ENCODE measurements at regions not wholly inside any gene's neighbourhood (a gene's known extent, or its start where the extent isn't known, plus 50 kb on each side); places are given as distances from the start of the nearest gene placed in this dataset.
"Not testable (repeated sequence)": the region's sequence is repeated elsewhere in the genome, so short reads cannot be mapped to it uniquely, and the experiment has no call there.

GRCh38 chr9:39567396-39567795 is 211.9 kb downstream of the SPATA31A1 start:
- not testable (repeated sequence) for DNase-seq

DNA sequence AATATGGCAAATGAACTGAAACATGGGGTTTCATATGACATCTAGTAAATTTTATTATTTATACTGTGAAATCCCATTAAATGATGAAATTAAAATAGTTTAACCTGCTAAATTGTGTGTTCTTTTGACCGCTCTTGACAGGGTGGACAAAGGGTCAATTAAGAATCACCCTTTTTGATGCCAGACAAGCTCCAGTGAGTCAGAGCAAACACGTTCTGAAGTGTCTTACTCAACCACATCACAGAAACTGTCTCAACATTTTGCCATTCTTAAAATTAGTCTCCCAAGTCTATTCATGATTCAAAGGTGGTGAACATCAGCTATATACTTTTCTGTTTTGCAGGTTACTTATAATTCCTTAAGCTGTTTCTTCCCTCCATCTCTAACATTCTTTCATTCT is 213.4 kb downstream of the SPATA31A1 start:
- DNase-seq: not testable (repeated sequence)

DNA sequence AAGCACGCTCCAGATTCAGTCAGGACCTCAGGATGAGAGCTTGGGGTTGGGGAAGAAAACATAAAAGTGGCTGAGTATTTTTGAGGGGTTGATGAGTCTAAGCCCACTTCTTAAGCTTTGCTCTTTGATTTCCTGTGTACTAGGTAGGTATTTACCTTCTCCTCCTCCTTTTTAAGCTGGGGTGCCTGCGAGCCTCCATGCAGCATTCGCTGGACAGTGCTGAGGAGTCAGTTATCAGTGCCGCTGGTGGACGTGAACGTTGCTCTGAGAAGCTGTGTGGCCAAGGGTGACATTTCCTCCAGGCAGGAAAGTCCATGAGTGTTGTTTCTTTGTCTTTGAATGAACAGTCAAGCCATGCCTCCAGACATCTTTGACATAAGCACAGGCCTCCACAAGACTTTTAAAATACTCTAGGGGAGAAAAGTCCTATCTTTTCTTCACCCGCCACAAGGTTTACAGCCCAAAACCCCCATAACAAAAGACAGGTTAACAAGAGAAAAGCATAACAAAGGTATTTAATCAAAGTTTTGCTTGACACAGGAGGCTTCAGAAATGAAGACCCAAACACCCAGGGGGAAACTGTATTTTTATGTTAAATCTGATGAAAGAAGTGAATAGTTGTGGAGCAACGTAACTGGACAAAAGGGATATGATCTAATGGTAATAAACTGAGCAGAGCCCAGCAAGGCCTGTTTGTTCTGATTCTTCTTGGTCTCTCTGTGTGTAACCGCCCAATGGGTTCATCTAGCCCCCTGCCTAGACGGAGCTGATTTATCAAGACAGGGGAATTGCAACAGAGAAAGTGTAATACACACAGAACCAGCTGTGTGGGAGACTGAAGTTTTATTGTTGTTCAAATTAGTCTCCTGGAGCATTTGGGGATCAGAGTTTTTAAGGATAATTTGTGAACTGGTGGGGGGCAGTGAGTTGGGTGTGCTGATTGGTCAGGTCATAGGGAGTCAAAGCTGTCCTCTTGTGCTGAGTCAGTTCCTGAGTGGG is 217.9 kb downstream of the SPATA31A1 start:
- DNase-seq: not testable (repeated sequence)

- not testable (repeated sequence) for DNase-seq
Measured at GRCh38 chr9:39579000-39579399, 223.5 kb downstream of the SPATA31A1 start.

DNA sequence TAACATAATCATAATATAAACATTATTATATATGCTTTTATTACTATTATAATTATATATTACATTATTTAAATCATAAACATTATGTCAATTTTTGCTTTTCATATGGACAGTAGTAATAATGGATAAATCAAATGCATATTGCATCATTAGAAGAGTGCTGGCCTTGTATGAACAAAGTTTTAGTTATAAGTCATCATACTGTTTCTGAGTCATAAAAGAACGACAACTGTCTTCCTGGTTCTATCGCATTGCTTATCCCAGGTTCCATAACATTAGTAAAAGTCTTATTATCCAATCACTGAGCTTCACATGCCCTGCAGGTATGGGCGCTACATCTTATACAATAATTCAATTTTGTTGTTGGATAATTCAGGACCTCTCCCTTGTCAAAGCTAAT is 225.8 kb downstream of the SPATA31A1 start:
- not testable (repeated sequence) for DNase-seq

DNA sequence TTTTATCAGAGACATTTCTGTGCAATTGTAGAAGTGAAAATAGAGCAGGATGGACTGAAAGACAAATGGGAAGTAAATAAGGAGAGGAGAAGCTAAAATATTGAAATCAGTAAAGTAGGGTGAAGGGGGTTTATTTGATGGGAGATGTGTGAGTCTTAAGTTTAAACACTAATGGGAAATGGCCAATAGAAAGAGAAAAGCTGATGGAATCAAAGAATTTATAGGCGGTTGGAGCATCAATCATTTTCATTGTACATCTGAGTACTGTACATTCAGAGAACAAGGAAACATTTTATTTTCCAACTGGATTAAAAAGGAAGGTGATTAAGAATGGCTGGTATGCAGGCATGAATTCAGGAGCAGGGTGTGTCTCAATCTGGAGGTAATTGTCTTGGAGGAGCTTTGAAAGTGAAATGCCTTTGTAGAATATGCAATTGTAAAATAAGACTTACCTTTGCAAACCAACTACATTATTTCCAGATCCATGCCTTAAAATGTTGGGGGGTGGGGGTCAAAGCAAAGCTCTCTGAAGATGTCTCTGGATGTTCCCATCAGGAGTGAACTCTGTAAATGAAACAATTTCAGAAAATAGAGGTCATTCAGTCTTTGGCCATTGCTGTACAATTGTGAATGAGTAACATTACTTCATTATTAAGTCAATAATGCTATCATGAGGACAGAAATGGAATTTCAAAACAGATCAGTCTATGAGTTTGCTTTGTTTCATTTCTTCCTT is 227.4 kb downstream of the SPATA31A1 start:
- DNase-seq: not testable (repeated sequence)

DNA sequence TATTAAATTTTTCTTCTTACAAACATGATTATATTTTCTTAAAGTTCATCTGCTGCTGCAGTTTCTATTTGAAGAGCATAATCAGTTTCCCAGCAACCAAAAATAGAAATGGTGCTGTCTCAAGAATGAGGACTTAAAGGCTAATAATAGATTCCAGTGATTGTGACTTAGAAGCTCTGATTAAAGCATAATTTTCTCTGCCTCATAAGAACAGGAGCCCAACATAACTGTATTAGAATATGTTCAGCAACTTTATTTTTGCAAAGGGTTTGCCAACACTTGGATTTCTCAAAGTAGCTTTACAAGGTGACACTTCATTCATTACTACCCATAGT is 227.9 kb downstream of the SPATA31A1 start:
- DNase-seq: not testable (repeated sequence)

GRCh38 chr9:39585233-39585632 is 229.8 kb downstream of the SPATA31A1 start:
- DNase-seq: not testable (repeated sequence)

DNA sequence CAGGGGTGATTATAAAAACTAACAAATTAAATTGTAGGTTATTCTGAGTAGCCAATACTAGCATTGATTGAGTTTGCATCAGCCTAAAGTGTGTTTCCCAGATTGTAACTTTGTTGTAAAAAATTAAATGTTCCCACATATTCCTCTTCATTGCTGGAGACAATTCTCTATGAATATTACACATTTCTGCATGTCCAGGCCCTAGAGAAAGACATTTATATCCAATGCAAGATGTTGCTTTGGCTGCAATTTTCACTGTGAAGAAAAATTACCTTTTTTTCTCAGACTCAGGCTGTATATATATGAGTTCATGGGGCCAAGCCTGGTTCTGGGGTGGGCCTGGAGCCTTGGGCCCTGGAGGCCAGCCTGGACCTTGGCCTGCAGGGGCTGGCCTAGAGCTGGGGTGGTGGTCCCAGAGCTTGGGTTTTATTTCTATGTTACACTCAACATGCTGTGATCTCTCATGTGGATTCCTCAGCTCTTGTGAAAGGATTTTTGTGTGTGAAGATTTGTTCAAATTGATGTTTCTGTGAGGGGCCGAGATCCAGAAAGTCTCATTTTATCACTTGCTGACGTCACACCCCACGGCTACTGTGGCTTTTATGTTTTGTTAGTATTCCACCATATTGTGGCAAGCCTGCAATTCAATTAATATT is 232.5 kb downstream of the SPATA31A1 start:
- no peak for DNase-seq

DNA sequence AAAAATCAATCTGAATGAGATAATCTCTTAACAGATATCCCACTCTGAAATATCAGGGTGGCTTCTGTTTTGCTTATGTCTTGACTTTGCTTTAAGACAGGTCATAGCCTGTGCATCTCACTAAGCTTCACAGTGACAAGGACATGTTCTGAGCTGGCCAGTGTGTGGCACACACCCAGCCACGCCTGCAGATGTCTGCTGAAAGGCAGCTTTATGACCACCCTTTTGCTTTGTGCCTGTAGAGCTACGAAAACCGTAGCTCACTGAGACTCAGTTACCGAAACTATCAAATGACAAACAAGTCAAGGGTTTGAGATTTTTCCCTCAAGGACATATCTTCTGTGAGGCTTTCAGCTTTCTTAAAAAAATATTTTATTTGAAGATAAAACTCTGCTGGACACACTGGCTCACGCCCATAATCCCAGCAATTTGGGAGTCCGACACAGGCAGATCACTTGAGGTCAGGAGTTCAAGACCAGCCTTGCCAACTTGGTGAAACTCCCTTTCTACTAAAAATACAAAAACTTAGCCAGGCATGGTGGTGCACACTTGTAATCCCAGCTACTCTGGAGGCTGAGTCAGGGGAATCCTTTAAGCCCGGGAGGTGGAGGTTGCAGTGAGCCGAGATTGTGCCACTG is 233.2 kb downstream of the SPATA31A1 start:
- DNase-seq: no peak

- DNase-seq: not testable (repeated sequence)
Measured at GRCh38 chr9:39604089-39604488, 248.6 kb downstream of the SPATA31A1 start.

GRCh38 chr9:39611449-39612231 is 256.2 kb downstream of the SPATA31A1 start:
- DNase-seq: not testable (repeated sequence)

- not testable (repeated sequence) for DNase-seq
Measured at GRCh38 chr9:39616480-39616879, 261.0 kb downstream of the SPATA31A1 start.

DNA sequence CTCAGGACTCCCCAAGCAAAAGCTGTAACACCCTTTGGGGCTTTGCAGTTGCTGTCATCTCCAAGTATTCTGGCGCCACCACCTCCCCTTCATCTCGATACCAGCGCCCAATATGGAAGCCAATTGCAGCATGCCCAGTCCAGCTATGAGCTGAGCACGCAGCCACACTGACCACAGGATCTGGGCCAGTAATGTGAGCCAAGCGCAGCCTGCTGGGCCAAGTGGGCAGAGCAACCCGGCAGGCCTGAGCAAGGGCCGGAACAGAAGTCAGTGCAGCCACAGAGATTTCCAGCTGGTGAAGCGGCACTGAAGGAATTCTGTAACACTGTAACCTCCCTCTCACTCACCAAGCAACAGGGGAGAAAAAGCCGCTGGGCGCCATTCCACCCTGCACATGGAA is 268.6 kb downstream of the SPATA31A1 start:
- not testable (repeated sequence) for DNase-seq

DNA sequence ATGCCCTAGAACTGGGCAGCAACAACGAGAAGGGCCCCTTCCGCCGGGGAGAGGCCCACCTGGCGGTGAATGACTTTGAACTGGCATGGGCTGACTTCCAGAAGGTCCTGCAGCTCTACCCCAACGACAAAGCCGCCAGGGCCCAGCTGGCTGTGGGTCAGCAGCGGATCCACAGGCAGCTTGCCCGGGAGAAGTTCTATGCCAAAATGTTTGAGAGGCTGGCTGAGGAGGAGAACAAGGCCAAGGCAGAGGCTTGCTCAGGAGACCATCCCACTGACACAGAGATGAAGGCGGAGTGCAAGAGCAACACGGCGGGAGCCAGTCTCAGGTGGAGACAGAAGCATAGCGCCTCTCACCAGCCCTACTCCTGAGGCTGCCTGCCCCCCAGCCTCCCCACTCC is 276.6 kb downstream of the SPATA31A1 start:
- DNase-seq: not testable (repeated sequence)

GRCh38 chr9:39649029-39649428 is 293.6 kb downstream of the SPATA31A1 start:
- DNase-seq: not testable (repeated sequence)

DNA sequence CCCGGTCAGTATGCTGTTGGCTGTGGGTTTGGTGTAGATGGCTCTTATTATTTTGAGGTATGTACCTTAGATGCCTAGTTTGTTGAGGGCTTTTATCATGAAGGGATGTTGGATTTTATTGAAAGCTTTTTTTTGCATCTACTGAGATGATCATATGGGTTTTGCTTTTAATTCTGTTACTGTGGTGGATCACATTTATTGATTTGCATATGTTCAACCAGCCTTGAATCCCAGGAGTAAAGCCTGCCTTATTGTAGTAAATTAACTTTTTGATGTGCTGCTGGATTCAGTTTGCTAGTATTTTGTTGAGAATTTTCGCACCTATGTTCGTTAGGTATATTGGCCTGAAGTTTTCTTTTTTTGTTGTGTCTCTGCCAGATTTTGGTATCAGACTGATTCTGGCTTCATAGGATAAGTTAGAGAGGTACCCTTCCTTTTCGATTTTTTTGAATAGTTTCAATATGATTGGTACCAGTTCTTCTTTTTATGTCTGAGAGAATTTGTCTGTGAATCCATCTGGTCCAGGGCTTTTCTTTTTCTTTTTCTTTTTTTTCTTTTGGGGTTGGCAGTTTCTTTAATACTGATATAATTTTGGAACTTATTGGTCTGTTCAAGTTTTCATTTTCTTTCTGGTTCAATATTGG is 301.6 kb downstream of the SPATA31A1 start:
- DNase-seq: not testable (repeated sequence)

- DNase-seq: not testable (repeated sequence)
Measured at GRCh38 chr9:39663020-39663419, 307.6 kb downstream of the SPATA31A1 start.

DNA sequence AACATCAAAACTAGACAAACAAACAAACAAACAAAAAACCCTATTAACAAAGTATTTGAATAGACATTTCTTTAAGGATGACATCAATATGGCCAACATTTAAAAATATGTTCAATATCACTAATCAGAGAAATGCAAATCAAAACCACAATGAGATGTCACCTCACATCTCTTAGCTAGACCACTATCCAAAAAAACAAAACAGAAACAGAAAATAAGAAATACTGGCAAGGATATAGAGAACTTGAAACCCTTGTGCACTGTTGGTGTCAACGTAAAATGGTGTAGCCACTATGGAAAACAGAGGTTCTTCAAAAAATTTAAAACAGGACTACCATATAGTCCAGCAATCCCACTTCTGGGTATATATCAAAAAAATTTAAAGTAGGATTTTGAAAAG is 308.2 kb downstream of the SPATA31A1 start:
- not testable (repeated sequence) for DNase-seq

DNA sequence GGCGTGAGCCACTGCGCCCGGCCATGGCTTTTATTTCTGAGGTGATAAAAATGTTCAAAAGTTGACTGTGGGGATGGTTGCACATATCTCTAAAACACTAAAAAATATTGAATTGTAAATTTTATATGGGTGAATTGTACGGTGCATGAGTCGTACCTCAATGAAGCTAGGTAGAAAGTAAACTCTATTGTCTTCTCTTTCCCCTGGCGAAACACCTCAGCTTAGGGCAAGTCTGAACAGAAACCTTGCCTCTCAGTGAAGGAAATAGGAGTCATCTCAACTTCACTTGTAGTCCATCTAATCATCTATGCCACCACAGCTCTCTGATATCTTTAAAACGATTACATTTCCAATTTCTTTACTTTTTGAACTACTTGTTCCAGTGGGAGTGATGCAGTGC is 309.6 kb downstream of the SPATA31A1 start:
- not testable (repeated sequence) for DNase-seq

All from NCI-H1694 treated with DMSO at 0.1 percent for 48 hours (cell line).